ENCODE measurements at regions not wholly inside any gene's neighbourhood (a gene's known extent, or its start where the extent isn't known, plus 50 kb on each side); places are given as distances from the start of the nearest gene placed in this dataset.

DNA sequence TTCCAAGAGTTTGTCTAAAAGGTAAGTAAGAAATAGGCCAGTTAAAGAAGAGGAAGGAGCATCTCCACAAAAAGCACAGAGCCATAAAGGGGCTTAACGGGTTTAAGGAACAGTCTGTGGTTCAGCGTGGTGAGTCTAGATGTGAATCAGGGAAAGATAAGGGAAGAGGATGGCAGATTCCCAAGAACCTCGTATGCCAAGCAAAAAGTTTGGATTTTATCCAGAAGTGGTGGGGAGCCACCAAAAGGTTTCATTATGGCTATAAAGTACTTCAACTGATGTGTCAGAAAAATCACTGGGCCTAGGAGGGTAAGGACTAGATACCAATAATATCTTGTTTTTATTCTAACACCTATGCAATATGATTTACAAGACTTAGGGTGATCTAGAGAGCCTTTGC is 161.9 kb upstream of the PTER start:
- in situ Hi-C loops (cut with HindIII; ENCODE audit: low pct_unique_long_range_greater_than_20kb, low sequenced_read_pairs): no loop called here
- no peak for DNase-seq (ENCODE audit: low read depth, low spot score)

DNA sequence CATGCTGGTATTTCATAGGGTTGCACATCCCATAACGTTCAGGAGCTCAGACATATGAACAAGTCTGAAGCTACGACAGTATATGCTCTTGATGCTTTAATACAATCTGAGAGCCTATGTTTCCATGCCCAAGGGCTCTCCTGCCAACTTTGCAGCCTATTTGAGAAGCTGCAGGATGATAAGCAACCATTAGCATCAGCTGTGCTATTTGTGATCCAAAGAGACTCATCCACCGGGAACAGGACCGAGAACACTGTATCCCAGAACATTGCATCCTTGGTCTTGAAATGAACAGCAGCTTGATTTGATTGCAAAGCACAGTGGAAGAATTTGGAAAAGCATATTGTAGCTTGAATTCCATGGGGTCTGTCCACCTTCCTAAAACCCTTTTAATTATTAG is 156.2 kb upstream of the PTER start:
- in situ Hi-C loops (cut with HindIII; ENCODE audit: low pct_unique_long_range_greater_than_20kb, low sequenced_read_pairs): no loop called here
- no peak for DNase-seq (ENCODE audit: low read depth, low spot score)

DNA sequence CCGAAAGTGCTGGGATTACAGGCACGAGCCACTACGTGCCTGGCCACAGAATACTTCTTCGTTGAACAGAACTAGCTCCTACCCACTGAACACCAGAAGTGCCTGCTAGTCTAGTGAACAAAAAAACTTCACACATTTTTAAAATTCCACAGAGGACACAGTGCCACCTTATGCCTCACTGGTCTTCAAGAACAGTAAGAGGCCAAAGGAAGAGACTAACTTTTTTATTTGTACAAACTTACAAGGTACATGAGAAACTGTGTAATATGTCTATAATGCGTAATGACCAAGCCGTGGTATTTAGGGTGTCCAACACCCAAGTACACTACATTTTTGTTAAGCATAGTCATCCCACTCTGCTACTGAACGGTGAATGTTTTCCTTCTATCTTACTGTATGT is 144.4 kb upstream of the PTER start:
- no peak for DNase-seq (ENCODE audit: low read depth, low spot score)
- in situ Hi-C loops (cut with HindIII; ENCODE audit: low pct_unique_long_range_greater_than_20kb, low sequenced_read_pairs): no loop called here

DNA sequence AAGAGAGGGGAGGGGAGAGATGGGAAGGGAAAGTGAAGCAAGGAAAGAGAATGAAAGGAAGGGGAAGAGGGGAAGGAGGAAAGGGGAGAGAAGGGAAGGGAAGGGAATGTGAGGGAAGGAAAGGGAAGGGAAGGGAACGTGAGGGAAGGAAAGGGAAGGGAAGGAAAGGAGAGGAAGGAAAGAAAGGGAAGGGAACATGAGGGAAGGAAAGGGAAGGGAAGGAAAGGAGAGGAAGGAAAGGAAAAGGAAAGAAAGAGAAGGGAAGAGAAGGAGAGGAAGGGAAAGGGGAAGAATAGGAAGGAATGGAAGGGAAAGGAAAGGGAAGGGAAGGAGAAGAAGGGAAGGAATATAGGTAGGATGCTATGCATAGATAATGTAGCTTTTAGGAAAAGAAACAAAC is 139.7 kb upstream of the PTER start:
- in situ Hi-C loops (cut with HindIII; ENCODE audit: low pct_unique_long_range_greater_than_20kb, low sequenced_read_pairs): no loop called here
- DNase-seq (ENCODE audit: low read depth, low spot score): no peak

DNA sequence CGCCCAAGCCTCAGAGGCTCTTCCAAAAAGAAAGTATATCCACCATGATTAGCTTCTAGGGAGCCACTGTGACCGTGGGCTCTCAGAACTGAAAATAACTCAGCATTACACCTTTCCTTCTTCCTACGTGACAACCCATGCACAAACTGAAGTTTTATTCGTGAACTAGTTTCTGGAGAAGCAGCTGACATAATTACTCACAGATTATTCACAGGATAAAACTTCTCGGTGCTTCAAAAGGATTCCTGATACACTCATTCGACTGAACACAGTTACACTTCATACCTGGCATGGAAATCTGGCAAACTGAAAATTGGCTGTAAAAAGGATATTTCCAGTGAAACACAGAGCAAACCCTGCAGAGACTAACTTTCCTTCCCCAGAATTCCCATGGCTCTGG is 139.2 kb upstream of the PTER start:
- in situ Hi-C loops (cut with HindIII; ENCODE audit: low pct_unique_long_range_greater_than_20kb, low sequenced_read_pairs): no loop called here
- DNase-seq (ENCODE audit: low read depth, low spot score): no peak

DNA sequence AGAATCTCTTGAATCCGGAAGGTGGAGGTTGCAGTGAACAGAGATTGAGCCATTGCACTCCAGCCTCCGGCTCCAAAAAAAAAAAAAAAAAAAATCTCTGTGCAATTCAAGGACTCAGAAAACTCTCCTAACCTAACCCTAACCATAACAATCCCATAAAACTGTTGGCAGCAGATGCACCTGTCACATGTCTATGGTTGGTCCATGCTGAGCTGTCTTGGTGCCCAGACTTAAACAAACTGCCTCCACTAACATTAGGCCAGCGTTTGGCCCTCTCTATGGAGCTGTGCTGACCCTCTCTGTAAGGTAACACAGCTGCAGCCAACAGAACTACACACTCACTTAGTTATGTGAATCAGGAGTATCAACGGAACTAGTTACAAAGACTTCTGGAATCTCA is 132.5 kb upstream of the PTER start:
- DNase-seq (ENCODE audit: low read depth, low spot score): no peak
- in situ Hi-C loops (cut with HindIII; ENCODE audit: low pct_unique_long_range_greater_than_20kb, low sequenced_read_pairs): no loop called here

DNA sequence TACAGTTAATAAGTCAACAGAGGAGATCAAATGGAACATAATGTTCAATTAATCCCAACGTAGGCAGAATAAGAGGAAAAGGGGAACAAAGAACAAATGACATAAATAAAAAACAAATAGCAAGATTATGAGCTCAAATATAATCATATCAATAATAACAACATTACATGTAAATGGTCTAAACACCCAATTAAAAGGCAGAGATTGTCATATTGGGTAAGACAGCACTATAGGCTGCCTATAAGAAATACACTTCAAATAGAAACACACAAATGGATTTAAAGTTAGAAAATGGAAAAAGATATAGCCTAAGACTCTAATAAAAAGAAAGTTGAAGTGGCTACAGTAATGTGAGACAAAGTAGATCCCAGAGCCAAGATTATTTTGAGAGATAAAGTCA is 126.4 kb upstream of the PTER start:
- in situ Hi-C loops (cut with HindIII; ENCODE audit: low pct_unique_long_range_greater_than_20kb, low sequenced_read_pairs): no loop called here
- no peak for DNase-seq (ENCODE audit: low read depth, low spot score)

DNA sequence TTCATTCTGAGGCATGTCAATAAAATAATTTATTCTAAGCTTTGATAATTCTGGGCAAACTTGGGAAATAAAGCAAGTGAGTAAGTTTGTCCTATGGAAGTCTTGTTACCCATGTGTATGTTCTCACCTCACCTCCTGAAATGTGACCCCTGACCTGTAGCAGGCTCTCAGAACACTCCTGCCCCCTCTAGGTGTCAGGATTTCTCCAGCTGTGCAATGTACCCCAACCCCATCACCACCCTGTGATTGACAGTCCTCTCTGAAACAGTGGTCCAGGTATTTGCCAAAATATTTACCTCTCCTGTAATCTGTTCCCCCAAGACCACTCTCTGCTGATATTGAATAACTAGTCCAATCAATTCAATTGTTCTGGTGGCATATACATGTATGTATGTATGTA is 122.6 kb upstream of the PTER start:
- DNase-seq (ENCODE audit: low read depth, low spot score): no peak
- in situ Hi-C loops (cut with HindIII; ENCODE audit: low pct_unique_long_range_greater_than_20kb, low sequenced_read_pairs): no loop called here

DNA sequence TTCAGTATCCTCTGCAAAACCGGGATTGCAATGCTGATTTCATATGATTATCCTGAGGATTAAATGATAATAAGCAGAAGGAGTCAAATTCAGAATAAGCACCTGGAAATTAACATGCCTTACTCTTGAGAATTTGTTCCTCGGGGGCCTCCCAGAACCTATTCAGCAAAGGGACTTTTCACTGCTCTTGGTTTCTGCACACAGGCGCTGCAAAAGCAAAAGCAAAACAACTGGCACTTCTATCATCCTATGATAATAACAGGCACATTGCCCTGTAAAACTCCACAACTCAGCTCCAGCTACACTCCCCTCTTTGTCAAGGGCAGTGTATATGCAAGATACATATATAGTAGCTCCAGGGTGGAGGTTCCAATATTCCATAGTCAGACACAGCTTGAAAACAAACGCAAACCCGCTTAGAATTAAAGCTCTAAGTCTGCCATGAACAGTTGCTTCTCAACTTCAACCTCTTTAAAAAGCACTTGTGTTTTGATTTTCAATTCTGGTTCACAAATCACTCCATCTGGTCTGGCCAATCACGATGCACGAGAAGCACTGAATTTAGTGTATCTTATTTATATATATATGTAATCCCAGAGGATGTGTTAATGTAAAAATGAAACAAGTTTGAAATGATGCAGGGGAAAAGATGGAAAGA is 119.9 kb upstream of the PTER start:
- no peak for DNase-seq (ENCODE audit: low read depth, low spot score)
- in situ Hi-C loops (cut with HindIII; ENCODE audit: low pct_unique_long_range_greater_than_20kb, low sequenced_read_pairs): no loop called here

DNA sequence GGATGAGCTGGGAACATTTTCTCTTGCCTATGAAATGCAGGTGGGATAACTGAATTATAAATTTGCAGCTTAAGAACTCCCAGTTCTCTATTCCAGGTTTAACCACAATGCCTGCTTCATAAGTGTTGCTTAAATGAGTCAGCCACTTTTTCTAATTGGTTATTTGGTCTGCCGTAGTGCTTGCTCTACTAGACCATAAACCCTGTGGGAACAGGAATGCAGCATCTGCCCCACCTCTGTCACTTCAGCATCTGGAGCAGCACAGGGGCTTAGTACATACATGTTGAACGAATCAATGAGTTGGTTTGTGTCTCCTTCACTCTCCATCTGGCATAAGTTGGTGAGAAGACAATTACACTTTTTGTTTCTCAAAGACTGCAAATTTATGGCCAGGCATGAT is 95.2 kb upstream of the PTER start:
- in situ Hi-C loops (cut with HindIII; ENCODE audit: low pct_unique_long_range_greater_than_20kb, low sequenced_read_pairs): no loop called here

DNA sequence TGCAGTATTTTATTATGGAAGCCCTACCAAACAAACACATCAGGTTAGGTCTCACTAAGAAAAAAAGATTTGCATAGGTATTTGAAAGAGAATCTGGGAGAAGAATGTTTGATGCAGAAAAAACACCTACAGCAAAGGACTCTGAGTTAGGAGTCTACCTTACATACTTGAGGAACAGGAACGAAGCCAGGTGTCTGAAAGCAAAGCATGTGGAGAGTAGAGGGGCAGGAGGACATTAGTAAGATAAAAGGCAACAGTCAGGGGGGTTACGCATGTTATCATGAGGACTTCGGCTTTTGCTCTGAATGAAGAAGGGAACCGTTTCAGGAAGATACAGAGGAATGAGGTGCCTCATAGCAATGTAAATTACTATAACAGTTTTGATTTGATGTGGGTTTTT is 87.9 kb upstream of the PTER start:
- DNase-seq (ENCODE audit: low read depth, low spot score): no peak
- in situ Hi-C loops (cut with HindIII; ENCODE audit: low pct_unique_long_range_greater_than_20kb, low sequenced_read_pairs): no loop called here

More for the DNA sequence above, 95.2 kb upstream of the PTER start:
- DNase-seq (ENCODE audit: low read depth, low spot score): no peak

DNA sequence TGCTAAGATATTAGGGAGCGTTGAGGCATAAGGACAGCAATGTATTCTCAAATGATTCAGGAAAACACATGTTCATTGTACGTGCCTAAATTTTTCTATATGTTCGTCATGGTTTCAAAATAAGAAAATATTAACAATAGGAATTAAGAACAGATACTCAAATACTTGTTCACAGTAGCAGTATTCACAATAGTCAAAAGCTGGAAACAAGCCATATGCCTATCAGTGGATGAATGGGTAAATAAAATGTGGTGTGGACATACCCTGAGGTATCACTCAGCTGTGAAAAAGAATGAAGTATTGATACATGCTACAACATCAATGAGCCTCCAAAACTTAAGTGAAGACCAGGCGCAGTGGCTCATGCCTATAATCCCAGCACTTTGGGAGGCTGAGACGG is 84.7 kb upstream of the PTER start:
- in situ Hi-C loops (cut with HindIII; ENCODE audit: low pct_unique_long_range_greater_than_20kb, low sequenced_read_pairs): no loop called here
- peak; percentile 65 for DNase-seq (ENCODE audit: low read depth, low spot score)

DNA sequence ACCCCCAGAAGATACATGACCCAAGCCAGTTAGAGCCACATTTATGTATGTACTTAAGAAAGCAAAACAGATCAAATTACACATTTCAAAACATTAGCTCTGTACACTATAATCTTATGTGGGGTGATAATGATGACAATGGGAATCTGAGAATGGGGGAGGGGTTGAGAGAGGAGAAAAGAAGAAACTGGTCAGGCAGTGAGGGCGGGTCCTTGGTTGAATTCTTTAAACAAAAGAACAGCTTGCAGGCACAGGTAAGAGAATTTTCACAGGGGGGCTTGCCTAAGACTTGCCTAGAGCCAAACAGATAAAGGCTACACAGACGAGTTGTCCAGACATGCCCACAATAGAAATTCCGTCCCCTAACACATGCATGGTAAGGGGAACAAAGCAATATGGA is 76.8 kb upstream of the PTER start:
- no peak for DNase-seq (ENCODE audit: low read depth, low spot score)
- in situ Hi-C loops (cut with HindIII; ENCODE audit: low pct_unique_long_range_greater_than_20kb, low sequenced_read_pairs): no loop called here

DNA sequence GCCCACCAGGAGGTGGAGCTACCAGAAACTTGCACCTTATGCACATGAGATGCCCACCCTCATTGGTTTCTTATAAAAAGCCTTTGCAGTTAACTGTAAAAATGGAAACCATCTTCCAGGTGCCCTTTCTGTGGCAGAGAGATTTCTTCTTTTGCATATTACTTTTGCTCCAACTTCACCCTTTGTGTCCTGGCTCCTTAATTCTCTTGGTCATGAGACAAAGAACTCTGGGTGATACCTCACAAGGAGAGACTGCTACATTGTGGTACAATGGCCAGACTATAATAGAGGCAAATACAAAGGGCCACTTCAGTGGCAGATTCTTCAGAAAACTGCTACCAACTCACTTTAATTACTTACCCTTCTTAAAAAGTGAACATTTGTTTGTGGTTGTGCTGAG is 76.4 kb upstream of the PTER start:
- in situ Hi-C loops (cut with HindIII; ENCODE audit: low pct_unique_long_range_greater_than_20kb, low sequenced_read_pairs): no loop called here
- no peak for DNase-seq (ENCODE audit: low read depth, low spot score)

DNA sequence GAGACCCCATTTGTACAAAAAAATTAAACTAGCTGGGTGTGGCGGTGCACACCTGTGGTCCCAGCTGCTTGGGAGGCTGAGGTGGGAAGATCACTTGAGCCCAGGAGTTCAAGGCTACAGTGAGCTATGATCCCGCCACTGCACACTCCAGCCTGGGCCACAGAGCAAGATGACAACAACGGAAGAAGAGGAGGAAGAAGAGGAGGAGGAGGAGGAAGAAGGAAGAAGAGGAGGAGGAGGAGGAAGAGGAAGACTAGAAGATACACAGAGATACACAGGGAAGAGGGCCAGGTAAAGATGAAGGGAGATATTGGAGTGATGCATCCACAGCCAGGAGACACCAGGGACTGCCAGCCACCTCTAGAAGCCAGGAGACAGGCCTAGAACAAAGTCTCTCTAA is 75.7 kb upstream of the PTER start:
- in situ Hi-C loops (cut with HindIII; ENCODE audit: low pct_unique_long_range_greater_than_20kb, low sequenced_read_pairs): no loop called here
- DNase-seq (ENCODE audit: low read depth, low spot score): no peak

DNA sequence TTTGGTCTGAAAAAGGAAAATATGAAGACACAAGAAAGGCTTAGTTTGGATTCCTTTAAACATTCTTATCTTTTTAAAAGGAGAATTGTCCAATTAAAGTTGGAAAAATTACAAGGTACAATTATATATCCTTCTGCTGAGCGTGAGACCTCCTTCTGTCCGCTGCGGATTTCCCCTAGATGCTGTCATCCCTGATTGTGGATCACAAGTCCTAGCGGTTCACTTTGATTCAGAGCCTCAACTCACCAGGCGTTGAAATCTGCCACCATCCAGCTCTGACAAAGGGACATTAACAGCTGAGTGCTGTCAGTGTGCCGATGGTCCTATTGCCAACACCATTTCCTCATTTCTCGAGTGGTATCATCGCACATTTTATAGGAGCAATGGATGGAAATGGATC is 73.1 kb upstream of the PTER start:
- no peak for DNase-seq (ENCODE audit: low read depth, low spot score)
- in situ Hi-C loops (cut with HindIII; ENCODE audit: low pct_unique_long_range_greater_than_20kb, low sequenced_read_pairs): no loop called here

DNA sequence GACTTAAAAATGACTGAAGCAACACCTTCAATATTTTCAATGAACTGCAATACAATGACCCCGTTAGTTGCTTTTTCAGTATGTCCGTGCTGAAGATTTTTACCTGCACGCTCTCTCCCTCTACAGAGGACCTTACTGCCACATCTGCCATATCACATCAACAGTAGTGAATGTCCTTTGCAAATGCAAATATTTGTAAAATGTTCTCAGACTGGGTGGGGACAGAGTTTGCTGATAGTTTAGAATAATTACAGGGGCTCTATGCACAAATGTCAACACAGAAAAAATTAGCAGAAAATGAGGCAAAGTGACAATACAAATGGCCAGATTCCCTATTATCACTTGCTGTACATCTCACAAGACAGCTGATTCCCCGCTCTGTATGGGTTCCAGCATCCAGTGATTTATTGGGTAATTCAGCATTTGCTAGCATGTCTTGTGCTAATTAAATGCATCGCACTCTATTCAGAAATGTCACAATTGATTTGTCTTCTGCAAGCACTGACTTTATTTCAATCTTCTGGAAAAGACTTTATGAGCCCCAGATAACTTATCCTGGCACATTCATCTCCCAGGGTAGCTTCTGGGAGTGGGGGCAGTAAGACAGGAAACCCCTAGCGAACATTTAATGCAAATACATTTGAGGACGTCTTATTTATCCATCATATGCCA is 69.1 kb upstream of the PTER start:
- in situ Hi-C loops (cut with HindIII; ENCODE audit: low pct_unique_long_range_greater_than_20kb, low sequenced_read_pairs): no loop called here
- DNase-seq (ENCODE audit: low read depth, low spot score): no peak

DNA sequence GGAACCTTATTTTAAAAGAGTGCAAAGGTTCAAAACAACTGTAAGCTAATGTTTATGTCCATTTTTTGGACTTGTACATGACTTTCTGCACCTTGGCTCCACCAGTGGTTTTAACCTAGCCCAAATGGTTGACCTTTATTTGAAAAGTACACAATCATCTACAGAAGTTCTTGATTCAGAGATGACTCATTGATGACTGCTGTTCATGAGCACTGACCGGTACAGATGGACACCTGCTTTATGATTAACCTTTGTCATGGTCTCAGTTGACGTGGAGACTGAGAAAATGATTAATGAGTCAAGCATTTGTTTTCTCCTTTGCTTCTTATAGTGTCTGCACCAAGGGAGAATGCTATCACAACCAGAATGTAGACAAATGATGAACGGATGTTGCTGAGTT is 55.7 kb upstream of the PTER start:
- in situ Hi-C loops (cut with HindIII; ENCODE audit: low pct_unique_long_range_greater_than_20kb, low sequenced_read_pairs): no loop called here
- no peak for DNase-seq (ENCODE audit: low read depth, low spot score)

DNA sequence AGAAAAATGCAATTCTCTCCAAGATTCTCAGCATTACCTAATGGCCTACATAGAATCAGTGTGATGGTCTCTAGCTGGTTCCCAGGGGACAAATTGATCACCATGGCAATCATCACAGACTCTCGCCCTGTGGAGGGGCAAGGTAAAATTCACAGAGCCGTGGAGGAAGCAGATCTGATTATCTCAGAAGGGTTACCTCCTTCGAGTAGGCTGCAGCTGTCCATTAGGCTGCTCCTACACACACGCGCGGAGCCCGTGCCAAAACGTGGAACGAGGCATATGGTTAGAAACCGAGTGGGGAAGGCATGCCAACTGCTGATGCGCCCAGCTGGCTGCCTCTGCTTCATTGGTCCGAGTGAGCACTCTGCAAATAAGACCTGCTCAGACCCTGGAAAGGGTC is 52.8 kb upstream of the PTER start:
- in situ Hi-C loops (cut with HindIII; ENCODE audit: low pct_unique_long_range_greater_than_20kb, low sequenced_read_pairs): no loop called here
- no peak for DNase-seq (ENCODE audit: low read depth, low spot score)

DNA sequence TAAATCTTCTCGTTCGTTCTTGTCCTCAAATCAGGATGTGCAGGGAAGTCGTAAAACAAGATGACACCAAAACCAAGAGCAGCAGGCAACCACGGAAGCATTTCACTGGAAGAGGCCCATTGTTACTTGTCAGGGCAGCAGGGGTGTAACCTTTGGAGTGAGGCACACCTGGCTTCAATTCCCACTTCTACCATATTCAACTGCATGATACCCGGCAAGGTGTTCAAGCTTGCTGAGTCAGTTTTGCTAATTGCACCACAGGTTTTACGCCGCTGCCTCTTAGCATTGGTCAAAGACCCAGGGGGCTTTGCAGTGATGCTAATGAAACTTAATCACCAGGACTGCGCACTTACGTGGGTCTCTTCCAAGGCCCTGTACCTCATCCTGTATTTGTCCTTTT is 50.0 kb upstream of the PTER start:
- DNase-seq (ENCODE audit: low read depth, low spot score): no peak
- in situ Hi-C loops (cut with HindIII; ENCODE audit: low pct_unique_long_range_greater_than_20kb, low sequenced_read_pairs): no loop called here

Measured in SK-MEL-5 (cell line).